Activated CD8-positive, alpha-beta T cell treated with anti-CD3 and anti-CD28 coated beads, Interleukin-2, amount 10 ng/mL, durations not matched to agents 7 days and 5 days (primary cell): ENCODE measurements at regions not wholly inside any gene's neighbourhood (a gene's known extent, or its start where the extent isn't known, plus 50 kb on each side); places are given as distances from the start of the nearest gene placed in this dataset.

ENCODE experiments used
- ATAC-seq: fragments of 150-1000 bp; cut with Tn5 transposase; one replicate; pipeline ENCODE4 v1.10.0; 2021; ENCODE audit warnings: moderate library complexity
- CTCF ChIA-PET: fragments of 350-600 bp; sonication (Branson Sonifier 250); formaldehyde crosslinking; loops from one replicate; lab custom pipeline; 2021; ENCODE audit warnings: antibody characterized with exemption; lab: Charles Lee
- POLR2A ChIA-PET: fragments of 350-600 bp; sonication (Branson Sonifier 250); formaldehyde crosslinking; loops from one replicate; lab custom pipeline; 2021; ENCODE audit warnings: antibody characterized with exemption; lab: Charles Lee
- DNase-seq: peaks from one replicate; pipeline ENCODE4 v3.0.0-alpha.2; 2020
- H3K27ac Mint-ChIP-seq: one replicate; pipeline ENCODE4 v1.8.0; 2021; ENCODE audit warnings: mild to moderate bottlenecking, mixed read lengths
- H3K27me3 Mint-ChIP-seq: one replicate; pipeline ENCODE4 v1.8.0; 2021; ENCODE audit warnings: low read depth, mixed read lengths
- H3K36me3 Mint-ChIP-seq: one replicate; pipeline ENCODE4 v1.8.0; 2021; ENCODE audit warnings: low read depth, mixed read lengths
- H3K4me1 Mint-ChIP-seq: one replicate; pipeline ENCODE4 v1.8.0; 2021; ENCODE audit warnings: low read depth, mixed read lengths
- H3K4me3 Mint-ChIP-seq: one replicate; pipeline ENCODE4 v1.8.0; 2021; ENCODE audit warnings: mild to moderate bottlenecking, mixed read lengths
- H3K9me3 Mint-ChIP-seq: one replicate; pipeline ENCODE4 v1.8.0; 2022; ENCODE audit warnings: mixed read lengths; ENCODE audit not compliant: insufficient read depth

- Mint-ChIP-seq H3K27ac (no peak overlapping the region), H3K9me3 (no peaks in the 10 kb centered on the region), H3K36me3 (no peaks in the 10 kb centered on the region), H3K27me3 (no peaks in the 10 kb centered on the region), H3K4me3 (no peak overlapping the region), H3K4me1 (no peaks in the 10 kb centered on the region)
- no peak for DNase-seq
- CTCF ChIA-PET = no interaction called here
- no peak for ATAC-seq
- POLR2A ChIA-PET = no interaction called here
Observed at GRCh38 chr14:42138406-42138805, 531.7 kb downstream of the LRFN5 start.

DNA sequence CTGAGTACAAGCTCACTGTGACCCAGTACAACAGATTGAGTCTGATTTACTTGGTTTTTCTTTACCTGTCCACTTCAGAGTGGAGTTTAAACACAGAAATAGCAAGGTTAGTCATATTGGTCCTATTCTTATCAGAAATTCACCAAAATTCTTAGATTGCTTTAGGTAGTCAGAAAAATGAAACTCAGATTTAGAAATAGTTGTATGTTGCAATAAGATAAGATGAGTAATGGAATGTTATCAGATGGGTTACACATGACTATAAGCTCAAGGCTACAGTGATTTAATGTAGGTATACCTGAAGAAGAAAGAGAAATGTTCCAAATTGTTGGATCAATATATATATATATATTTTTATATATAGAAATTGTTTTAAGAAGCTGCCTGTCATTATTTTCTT, 524.1 kb downstream of the LRFN5 start:
- Mint-ChIP-seq H3K27ac (no peak overlapping the region), H3K27me3 (no peaks in the 10 kb centered on the region), H3K4me1 (no peaks in the 10 kb centered on the region), H3K36me3 (no peaks in the 10 kb centered on the region), H3K4me3 (no peak overlapping the region), H3K9me3 (no peaks in the 10 kb centered on the region)
- no peak for ATAC-seq
- CTCF ChIA-PET = no interaction called here
- POLR2A ChIA-PET = no interaction called here
- no peak for DNase-seq

GRCh38 chr14:42123526-42123925, 516.9 kb downstream of the LRFN5 start:
- ATAC-seq = no peak
- Mint-ChIP-seq H3K27ac (no peak overlapping the region), H3K4me1 (no peaks in the 10 kb centered on the region), H3K27me3 (no peaks in the 10 kb centered on the region), H3K4me3 (no peak overlapping the region), H3K36me3 (no peaks in the 10 kb centered on the region), H3K9me3 (peaks cover 12% of the 10 kb centered on the region)
- ChIA-PET CTCF (no interaction called here), POLR2A (no interaction called here)
- DNase-seq = no peak

GRCh38 chr14:42113358-42114069, 506.8 kb downstream of the LRFN5 start:
- POLR2A ChIA-PET = no interaction called here
- H3K4me3 Mint-ChIP-seq = no peak overlapping the region
- CTCF ChIA-PET = no interaction called here
- DNase-seq = no peak
- H3K4me1 Mint-ChIP-seq = no peaks in the 10 kb centered on the region
- no peaks in the 10 kb centered on the region for H3K27me3 Mint-ChIP-seq
- no peak overlapping the region for H3K27ac Mint-ChIP-seq
- H3K36me3 Mint-ChIP-seq = no peaks in the 10 kb centered on the region
- H3K9me3 Mint-ChIP-seq = peaks cover 24% of the 10 kb centered on the region
- no peak for ATAC-seq

DNA sequence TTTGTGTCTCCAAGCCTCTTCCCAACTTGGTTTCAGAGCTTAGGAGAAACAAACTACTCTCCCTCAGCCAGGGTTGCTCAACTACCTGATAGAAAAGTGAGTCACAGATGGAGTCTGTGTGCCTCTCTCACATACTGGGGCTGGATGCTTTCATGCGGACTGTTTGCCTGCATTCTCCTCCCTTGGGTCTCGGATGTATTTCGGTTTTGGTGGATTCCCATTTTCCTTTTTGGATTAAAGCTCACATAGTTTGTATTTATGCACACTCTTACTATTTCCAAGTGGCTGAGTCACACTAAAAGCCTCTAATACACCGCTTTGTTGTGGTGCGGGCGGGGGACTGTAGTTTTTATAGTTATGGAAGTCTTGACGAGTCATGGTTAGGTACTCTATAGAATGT, 505.4 kb downstream of the LRFN5 start:
- Mint-ChIP-seq H3K4me1 (no peaks in the 10 kb centered on the region), H3K27ac (no peak overlapping the region), H3K36me3 (no peaks in the 10 kb centered on the region), H3K9me3 (peaks cover 24% of the 10 kb centered on the region), H3K27me3 (no peaks in the 10 kb centered on the region), H3K4me3 (no peak overlapping the region)
- ATAC-seq (no peak), DNase-seq (no peak)
- CTCF ChIA-PET = no interaction called here
- POLR2A ChIA-PET = no interaction called here

- POLR2A ChIA-PET = no interaction called here
- Mint-ChIP-seq H3K36me3 (no peaks in the 10 kb centered on the region), H3K27ac (no peak overlapping the region), H3K4me1 (no peaks in the 10 kb centered on the region), H3K4me3 (no peak overlapping the region), H3K9me3 (peaks cover 24% of the 10 kb centered on the region), H3K27me3 (no peaks in the 10 kb centered on the region)
- CTCF ChIA-PET = no interaction called here
- ATAC-seq = no peak
- no peak for DNase-seq
Observed at GRCh38 chr14:42111355-42111754, 504.7 kb downstream of the LRFN5 start.

- H3K27me3 Mint-ChIP-seq = no peaks in the 10 kb centered on the region
- H3K27ac Mint-ChIP-seq = no peak overlapping the region
- DNase-seq (no peak), ATAC-seq (no peak)
- no peaks in the 10 kb centered on the region for H3K4me1 Mint-ChIP-seq
- CTCF ChIA-PET = no interaction called here
- peaks cover 24% of the 10 kb centered on the region for H3K9me3 Mint-ChIP-seq
- POLR2A ChIA-PET = no interaction called here
- no peak overlapping the region for H3K4me3 Mint-ChIP-seq
- no peaks in the 10 kb centered on the region for H3K36me3 Mint-ChIP-seq
Observed at GRCh38 chr14:42110167-42110566, 503.5 kb downstream of the LRFN5 start.

DNA sequence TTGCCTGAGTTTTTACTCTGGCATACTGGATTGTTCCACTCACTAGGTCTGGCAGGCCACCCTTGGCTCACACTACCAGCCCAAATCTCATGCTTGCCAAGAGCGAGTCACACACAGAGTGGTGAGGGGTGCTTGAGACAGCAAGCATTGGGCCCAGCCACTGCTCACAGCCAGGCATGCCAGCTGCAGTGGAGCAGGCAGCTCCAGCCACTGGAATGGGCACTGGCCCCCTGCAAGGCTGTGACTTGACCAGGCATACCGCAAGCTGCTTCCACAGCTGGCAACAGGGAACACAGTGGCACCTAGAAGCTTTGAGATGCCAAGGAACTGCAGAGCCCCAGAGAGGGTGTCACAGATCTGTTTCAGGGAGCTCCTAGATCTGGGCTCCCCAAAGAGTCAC, 488.5 kb downstream of the LRFN5 start:
- H3K4me3 Mint-ChIP-seq = no peak overlapping the region
- CTCF ChIA-PET = no interaction called here

DNA sequence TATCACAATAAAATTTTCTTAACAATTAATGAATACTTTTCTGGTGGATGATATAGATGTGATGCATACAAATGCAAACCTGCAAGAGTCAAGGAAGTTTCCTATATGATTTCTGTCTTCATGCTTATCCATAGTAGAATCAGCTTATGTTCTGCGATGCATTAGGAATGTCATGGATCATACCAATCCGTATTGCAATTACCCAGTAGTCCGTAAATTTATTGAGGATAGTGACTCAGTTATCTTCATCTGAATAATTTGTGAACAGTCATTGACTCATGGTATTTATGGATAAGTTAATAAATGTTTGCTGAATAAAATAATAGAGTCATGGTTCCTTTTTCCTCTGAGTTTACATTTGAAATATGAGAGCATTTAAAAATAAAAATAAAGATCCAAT, 483.4 kb downstream of the LRFN5 start:
- ChIA-PET POLR2A (no interaction called here), CTCF (no interaction called here)
- DNase-seq (no peak), ATAC-seq (no peak)
- peaks cover 13% of the 10 kb centered on the region for H3K9me3 Mint-ChIP-seq
- H3K4me1 Mint-ChIP-seq = no peaks in the 10 kb centered on the region
- H3K27ac Mint-ChIP-seq = no peak overlapping the region
- no peak overlapping the region for H3K4me3 Mint-ChIP-seq
- no peaks in the 10 kb centered on the region for H3K27me3 Mint-ChIP-seq
- no peaks in the 10 kb centered on the region for H3K36me3 Mint-ChIP-seq

More for the DNA sequence above, 488.5 kb downstream of the LRFN5 start:
- Mint-ChIP-seq H3K36me3 (no peaks in the 10 kb centered on the region), H3K4me1 (no peaks in the 10 kb centered on the region), H3K27me3 (no peaks in the 10 kb centered on the region), H3K27ac (no peak overlapping the region), H3K9me3 (peaks cover 11% of the 10 kb centered on the region)
- no peak for DNase-seq
- POLR2A ChIA-PET = no interaction called here
- no peak for ATAC-seq

DNA sequence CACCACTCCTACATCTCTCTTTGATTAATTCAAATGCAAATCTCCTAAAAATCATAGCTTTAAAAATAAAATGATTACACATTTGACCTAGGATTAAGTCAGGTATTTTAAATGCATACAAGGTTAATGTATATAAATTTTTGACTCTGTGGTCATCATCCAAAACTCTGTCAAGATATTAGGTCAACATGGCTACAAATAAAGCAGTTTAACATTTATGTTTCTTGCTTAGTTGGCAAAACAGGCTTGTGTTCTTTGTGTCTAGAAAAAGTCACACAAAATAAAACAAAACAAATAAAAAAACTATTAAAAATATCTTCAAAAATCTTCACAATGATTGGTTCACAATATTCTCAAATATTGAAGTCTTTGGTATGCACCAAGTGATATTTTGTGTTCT, 473.2 kb downstream of the LRFN5 start:
- Mint-ChIP-seq H3K27ac (no peak overlapping the region), H3K27me3 (no peaks in the 10 kb centered on the region), H3K4me3 (no peak overlapping the region), H3K36me3 (no peaks in the 10 kb centered on the region), H3K9me3 (no peaks in the 10 kb centered on the region), H3K4me1 (no peaks in the 10 kb centered on the region)
- no peak for ATAC-seq
- CTCF ChIA-PET = no interaction called here
- POLR2A ChIA-PET = no interaction called here
- no peak for DNase-seq

DNA sequence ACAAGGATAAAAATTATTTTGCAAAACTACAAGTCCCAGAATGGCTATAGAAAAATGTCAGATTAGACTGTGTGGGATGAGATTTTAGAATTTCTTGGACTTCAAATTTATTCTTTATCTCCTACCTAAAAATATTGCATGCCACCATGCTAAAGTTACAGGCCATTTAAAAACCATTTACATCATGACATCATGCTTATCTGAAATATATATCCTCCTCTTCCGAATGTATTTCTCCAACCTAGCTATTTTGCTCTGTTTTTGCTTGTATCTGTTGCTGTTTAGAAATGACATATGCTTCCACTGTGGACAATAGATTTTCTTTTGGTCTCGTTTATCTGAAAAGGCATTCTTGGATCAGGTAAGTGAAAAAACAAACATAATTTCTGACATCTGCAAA, 471.7 kb downstream of the LRFN5 start:
- POLR2A ChIA-PET = no interaction called here
- Mint-ChIP-seq H3K27me3 (no peaks in the 10 kb centered on the region), H3K27ac (no peak overlapping the region), H3K4me1 (no peaks in the 10 kb centered on the region), H3K4me3 (no peak overlapping the region), H3K36me3 (no peaks in the 10 kb centered on the region), H3K9me3 (no peaks in the 10 kb centered on the region)
- DNase-seq (no peak), ATAC-seq (no peak)
- CTCF ChIA-PET = no interaction called here

DNA sequence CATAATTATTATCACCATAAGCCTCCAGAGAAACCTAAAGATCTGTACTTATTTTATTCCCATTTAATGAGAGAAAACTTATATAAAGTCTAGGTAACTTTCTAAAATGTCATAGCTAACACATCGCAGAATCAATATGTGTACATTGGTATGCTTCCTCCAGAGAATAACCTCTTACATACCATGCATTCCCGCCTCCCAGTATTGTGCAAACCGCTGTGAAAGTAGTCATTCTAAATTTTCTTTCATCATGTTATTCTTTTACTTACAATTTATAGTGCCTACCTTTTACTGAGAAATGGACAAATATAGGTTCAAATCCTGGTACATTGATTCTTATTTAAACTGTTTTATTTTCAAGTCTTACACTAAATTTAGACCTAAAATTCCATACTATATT, 463.4 kb downstream of the LRFN5 start:
- DNase-seq = no peak
- POLR2A ChIA-PET = no interaction called here
- CTCF ChIA-PET = no interaction called here
- no peaks in the 10 kb centered on the region for H3K4me1 Mint-ChIP-seq
- no peak overlapping the region for H3K27ac Mint-ChIP-seq
- H3K27me3 Mint-ChIP-seq = no peaks in the 10 kb centered on the region
- no peaks in the 10 kb centered on the region for H3K36me3 Mint-ChIP-seq
- H3K4me3 Mint-ChIP-seq = no peak overlapping the region
- peaks cover 11% of the 10 kb centered on the region for H3K9me3 Mint-ChIP-seq
- no peak for ATAC-seq

GRCh38 chr14:42057111-42057510, 450.4 kb downstream of the LRFN5 start:
- H3K36me3 Mint-ChIP-seq = no peaks in the 10 kb centered on the region
- POLR2A ChIA-PET = no interaction called here
- CTCF ChIA-PET = no interaction called here
- H3K27ac Mint-ChIP-seq = no peak overlapping the region
- H3K4me1 Mint-ChIP-seq = no peaks in the 10 kb centered on the region
- H3K27me3 Mint-ChIP-seq = no peaks in the 10 kb centered on the region
- no peaks in the 10 kb centered on the region for H3K9me3 Mint-ChIP-seq
- no peak overlapping the region for H3K4me3 Mint-ChIP-seq
- ATAC-seq (no peak), DNase-seq (no peak)
